NCI-H2196 treated with DMSO at 0.1 percent for 48 hours (cell line): ENCODE measurements at regions not wholly inside any gene's neighbourhood (a gene's known extent, or its start where the extent isn't known, plus 50 kb on each side); places are given as distances from the start of the nearest gene placed in this dataset.

Experiments used
- DNase-seq: peaks from one replicate; lab custom pipeline; 2025; ENCODE audit not compliant: unreplicated experiment; lab: John Stamatoyannopoulos, UW

- no peak for DNase-seq
Measured at GRCh38 chr10:2981361-2981801, 86.0 kb upstream of the PFKP start.

GRCh38 chr10:2980791-2981360 is 86.5 kb upstream of the PFKP start:
- DNase-seq, result no peak

- DNase-seq, result no peak
Measured at GRCh38 chr10:2980116-2980515, 87.2 kb upstream of the PFKP start.

- no peak for DNase-seq
Measured at GRCh38 chr10:2979306-2979705, 88.0 kb upstream of the PFKP start.

- no peak for DNase-seq
Measured at GRCh38 chr10:2978574-2979273, 88.6 kb upstream of the PFKP start.

- DNase-seq, result no peak
Measured at GRCh38 chr10:2978111-2978510, 89.2 kb upstream of the PFKP start.

- no peak for DNase-seq
Measured at GRCh38 chr10:2974503-2975207, 92.7 kb upstream of the PFKP start.

GRCh38 chr10:2974083-2974482 is 93.3 kb upstream of the PFKP start:
- no peak for DNase-seq

- DNase-seq, result no peak
Measured at GRCh38 chr10:2972810-2973209, 94.5 kb upstream of the PFKP start.

- no peak for DNase-seq
Measured at GRCh38 chr10:2972216-2972615, 95.1 kb upstream of the PFKP start.

- no peak for DNase-seq
Measured at GRCh38 chr10:2970190-2970823, 97.0 kb upstream of the PFKP start.

GRCh38 chr10:2968401-2969058 is 98.8 kb upstream of the PFKP start:
- no peak for DNase-seq

GRCh38 chr10:2966134-2966533 is 101.2 kb upstream of the PFKP start:
- DNase-seq, result no peak

- no peak for DNase-seq
Measured at GRCh38 chr10:2964632-2965296, 102.6 kb upstream of the PFKP start.

- DNase-seq, result no peak
Measured at GRCh38 chr10:2963889-2964631, 103.3 kb upstream of the PFKP start.

- DNase-seq, result no peak
Measured at GRCh38 chr10:2962194-2962593, 105.2 kb upstream of the PFKP start.

- DNase-seq, result no peak
Measured at GRCh38 chr10:2958659-2959058, 108.7 kb upstream of the PFKP start.

GRCh38 chr10:2957785-2958184 is 109.6 kb upstream of the PFKP start:
- DNase-seq, result no peak

- DNase-seq, result no peak
Measured at GRCh38 chr10:2955064-2955463, 112.3 kb upstream of the PFKP start.

GRCh38 chr10:2953495-2953894 is 113.9 kb upstream of the PFKP start:
- DNase-seq, result no peak
